Activated CD8-positive, alpha-beta T cell treated with anti-CD3 and anti-CD28 coated beads for 36 hours (primary cell): ENCODE measurements at regions not wholly inside any gene's neighbourhood (a gene's known extent, or its start where the extent isn't known, plus 50 kb on each side); places are given as distances from the start of the nearest gene placed in this dataset.
"Not testable (repeated sequence)": the region's sequence is repeated elsewhere in the genome, so short reads cannot be mapped to it uniquely, and the experiment has no call there.

Experiments
- ATAC-seq: fragments of 200-7000 bp; cut with Tn5 transposase; one replicate; pipeline ENCODE4 v1.10.0; 2021; ENCODE audit warnings: mild to moderate bottlenecking, moderate library complexity
- CTCF ChIA-PET: fragments of 350-600 bp; sonication (Branson Sonifier 250); formaldehyde crosslinking; loops from one replicate; lab custom pipeline; 2021; ENCODE audit warnings: antibody characterized with exemption; lab: Charles Lee
- POLR2A ChIA-PET: fragments of 350-600 bp; sonication (Branson Sonifier 250); formaldehyde crosslinking; loops from one replicate; lab custom pipeline; 2021; ENCODE audit warnings: antibody characterized with exemption; lab: Charles Lee
- DNase-seq: peaks from one replicate; pipeline ENCODE4 v3.0.0-alpha.2; 2020
- H3K27ac Mint-ChIP-seq: one replicate; pipeline ENCODE4 v1.8.0; 2021; ENCODE audit warnings: mild to moderate bottlenecking, mixed read lengths
- H3K27me3 Mint-ChIP-seq: one replicate; pipeline ENCODE4 v1.8.0; 2021; ENCODE audit warnings: mixed read lengths
- H3K36me3 Mint-ChIP-seq: one replicate; pipeline ENCODE4 v1.8.0; 2021; ENCODE audit warnings: low read depth, mixed read lengths
- H3K4me1 Mint-ChIP-seq: one replicate; pipeline ENCODE4 v1.8.0; 2021; ENCODE audit warnings: low read depth, mixed read lengths
- H3K4me3 Mint-ChIP-seq: one replicate; pipeline ENCODE4 v1.8.0; 2021; ENCODE audit warnings: mild to moderate bottlenecking, moderate library complexity, mixed read lengths
- H3K9me3 Mint-ChIP-seq: one replicate; pipeline ENCODE4 v1.8.0; 2021; ENCODE audit warnings: mixed read lengths
- CTCF ChIP-seq: fragments of 200-600 bp; IDR thresholded peaks from one replicate; pipeline ENCODE4 v1.8.0; 2022; ENCODE audit warnings: antibody characterized with exemption, mild to moderate bottlenecking
- intact Hi-C: fragments of 100-400 bp; cut with micrococcal nuclease; formaldehyde crosslinking; loops from one replicate; pipeline ENCODE4 v1.10.0; 2022

GRCh38 chr4:112708772-112709171, 71.8 kb downstream of the LARP7 start:
- no peak for ATAC-seq
- H3K9me3 Mint-ChIP-seq = no peaks in the 10 kb centered on the region
- intact Hi-C loops = no loop called here
- ChIA-PET POLR2A (no interaction called here), CTCF (no interaction called here)
- peaks cover 18% of the 10 kb centered on the region for H3K4me1 Mint-ChIP-seq
- H3K4me3 Mint-ChIP-seq = no peak overlapping the region
- DNase-seq = no peak
- peaks cover 37% of the 10 kb centered on the region for H3K27me3 Mint-ChIP-seq
- TF ChIP-seq CTCF = no peak
- no peak overlapping the region for H3K27ac Mint-ChIP-seq
- H3K36me3 Mint-ChIP-seq = no peaks in the 10 kb centered on the region

- no peak for TF ChIP-seq CTCF
- intact Hi-C loops = no loop called here
- DNase-seq = no peak
- Mint-ChIP-seq H3K27ac (no peak overlapping the region), H3K27me3 (peaks cover 15% of the 10 kb centered on the region), H3K4me1 (no peaks in the 10 kb centered on the region), H3K9me3 (no peaks in the 10 kb centered on the region), H3K4me3 (no peak overlapping the region), H3K36me3 (no peaks in the 10 kb centered on the region)
- CTCF ChIA-PET = no interaction called here
- POLR2A ChIA-PET = no interaction called here
- ATAC-seq = no peak
These were observed 78.3 kb downstream of the LARP7 start for GRCh38 chr4:112714922-112715901.

- Mint-ChIP-seq H3K27me3 (peaks cover 23% of the 10 kb centered on the region), H3K4me3 (no peak overlapping the region), H3K27ac (no peak overlapping the region), H3K4me1 (no peaks in the 10 kb centered on the region), H3K36me3 (no peaks in the 10 kb centered on the region), H3K9me3 (no peaks in the 10 kb centered on the region)
- intact Hi-C loops = no loop called here
- ATAC-seq = no peak
- no peak for DNase-seq
- ChIA-PET CTCF (interaction anchor here (1.1 kb wide), 1 partner anchor 48 kb away, joined by 3 read pairs; no protein-coding TSS in a partner anchor), POLR2A (no interaction called here)
- no peak for TF ChIP-seq CTCF
These were observed 80.9 kb downstream of the LARP7 start for GRCh38 chr4:112717856-112718255.

GRCh38 chr4:112721627-112722026, 84.7 kb downstream of the LARP7 start:
- no peak for DNase-seq
- no peak for ATAC-seq
- Mint-ChIP-seq H3K9me3 (no peaks in the 10 kb centered on the region), H3K27ac (no peak overlapping the region), H3K36me3 (no peaks in the 10 kb centered on the region), H3K27me3 (peaks cover 23% of the 10 kb centered on the region), H3K4me1 (no peaks in the 10 kb centered on the region), H3K4me3 (no peak overlapping the region)
- no peak for TF ChIP-seq CTCF
- ChIA-PET CTCF (interaction anchor here (1.1 kb wide), 1 partner anchor 41 kb away, joined by 5 read pairs; no protein-coding TSS in a partner anchor), POLR2A (interaction anchor here (0.7 kb wide), 1 partner anchor 21 kb away, joined by 3 read pairs; no protein-coding TSS in a partner anchor)
- intact Hi-C loops = no loop called here

GRCh38 chr4:112726041-112726440, 89.1 kb downstream of the LARP7 start:
- ChIA-PET POLR2A (interaction anchor here (1.0 kb wide), 1 partner anchor 10 kb away, joined by 3 read pairs; no protein-coding TSS in a partner anchor), CTCF (interaction anchor here (0.8 kb wide), 1 partner anchor 40 kb away, joined by 4 read pairs; no protein-coding TSS in a partner anchor)
- no peaks in the 10 kb centered on the region for H3K36me3 Mint-ChIP-seq
- TF ChIP-seq CTCF = no peak
- no peak for DNase-seq
- ATAC-seq = no peak
- intact Hi-C loops = no loop called here
- H3K9me3 Mint-ChIP-seq = no peaks in the 10 kb centered on the region
- no peak overlapping the region for H3K27ac Mint-ChIP-seq
- no peak overlapping the region for H3K4me3 Mint-ChIP-seq
- H3K27me3 Mint-ChIP-seq = peaks cover 11% of the 10 kb centered on the region
- H3K4me1 Mint-ChIP-seq = no peaks in the 10 kb centered on the region

GRCh38 chr4:112727728-112728127, 90.8 kb downstream of the LARP7 start:
- DNase-seq, CTCF ChIA-PET, ATAC-seq, intact Hi-C loops, POLR2A ChIA-PET, H3K4me1 Mint-ChIP-seq, H3K9me3 Mint-ChIP-seq, H3K4me3 Mint-ChIP-seq, H3K36me3 Mint-ChIP-seq, H3K27me3 Mint-ChIP-seq, H3K27ac Mint-ChIP-seq: not testable (repeated sequence)
